Uterus (tissue), 2 donors: ENCODE measurements at regions not wholly inside any gene's neighbourhood (a gene's known extent, or its start where the extent isn't known, plus 50 kb on each side); places are given as distances from the start of the nearest gene placed in this dataset.

Source experiments
- CTCF ChIP-seq, 4 experiments: fragments of 200-600 bp in 2 of 4; fragments of 450-650 bp in 2 of 4; sonication (generic) in 2 of 4; IDR thresholded peaks; one replicate each; pipeline ENCODE4 v1.5.1; 2016 to 2019; ENCODE audit warnings: antibody characterized with exemption in 4 of 4, mild to moderate bottlenecking in 2 of 4, moderate library complexity in 1 of 4
- POLR2A ChIP-seq, 2 donors: fragments of 450-650 bp; IDR thresholded peaks; one replicate each; pipeline ENCODE4 v1.6.1; 2016; ENCODE audit warnings: antibody characterized with exemption in 2 of 2, mild to moderate bottlenecking in 1 of 2, moderate library complexity in 1 of 2

- no peak for TF ChIP-seq CTCF (IDR thresholded peaks at IDR 0.05)
- no peak for TF ChIP-seq POLR2A (IDR thresholded peaks at IDR 0.05)
Observed at GRCh38 chr2:234398531-234398930, 98.3 kb downstream of the ARL4C start.
